ENCODE measurements at regions not wholly inside any gene's neighbourhood (a gene's known extent, or its start where the extent isn't known, plus 50 kb on each side); places are given as distances from the start of the nearest gene placed in this dataset.
A peak's percentile ranks its signal among the peaks of the same experiment; 100 is the strongest.
"Not testable (repeated sequence)": the region's sequence is repeated elsewhere in the genome, so short reads cannot be mapped to it uniquely, and the experiment has no call there.

- DNase-seq = no peak
These were observed 57.8 kb downstream of the OR2B2 start for GRCh38 chr6:27854421-27854820.

GRCh38 chr6:27851440-27851839 is 60.8 kb downstream of the OR2B2 start:
- DNase-seq = no peak

GRCh38 chr6:27849001-27849400 is 63.2 kb downstream of the OR2B2 start:
- not testable (repeated sequence) for DNase-seq

GRCh38 chr6:27847706-27848105 is 64.5 kb downstream of the OR2B2 start:
- no peak for DNase-seq

GRCh38 chr6:27840572-27840971 is 71.6 kb downstream of the OR2B2 start:
- no peak for DNase-seq

GRCh38 chr6:27839626-27840475 is 72.3 kb downstream of the OR2B2 start:
- DNase-seq = no peak

GRCh38 chr6:27838945-27839625 is 73.1 kb downstream of the OR2B2 start:
- peak; percentile 69 for DNase-seq

GRCh38 chr6:27838058-27838944 is 73.9 kb downstream of the OR2B2 start:
- peak; percentile 90 for DNase-seq

- no peak for DNase-seq
These were observed 74.6 kb downstream of the OR2B2 start for GRCh38 chr6:27837625-27838057.

GRCh38 chr6:27836783-27837624 is 75.2 kb downstream of the OR2B2 start:
- peak; percentile 76 for DNase-seq

- no peak for DNase-seq
These were observed 75.9 kb downstream of the OR2B2 start for GRCh38 chr6:27836141-27836782.

- DNase-seq = no peak
These were observed 77.2 kb downstream of the OR2B2 start for GRCh38 chr6:27834879-27835549.

GRCh38 chr6:27834384-27834783 is 77.8 kb downstream of the OR2B2 start:
- DNase-seq = no peak

- peak; percentile 93 for DNase-seq
These were observed 80.6 kb downstream of the OR2B2 start for GRCh38 chr6:27831434-27832081.

GRCh38 chr6:27830600-27831433 is 81.4 kb downstream of the OR2B2 start:
- DNase-seq = peak; percentile 80

- no peak for DNase-seq
These were observed 82.0 kb downstream of the OR2B2 start for GRCh38 chr6:27830212-27830599.

GRCh38 chr6:27829453-27830211 is 82.6 kb downstream of the OR2B2 start:
- DNase-seq = no peak

GRCh38 chr6:27827477-27827876 is 84.7 kb downstream of the OR2B2 start:
- DNase-seq = not testable (repeated sequence)

GRCh38 chr6:27826612-27826985 is 85.6 kb downstream of the OR2B2 start:
- not testable (repeated sequence) for DNase-seq
